ENCODE measurements at regions not wholly inside any gene's neighbourhood (a gene's known extent, or its start where the extent isn't known, plus 50 kb on each side); places are given as distances from the start of the nearest gene placed in this dataset.

GRCh38 chr11:27910186-27910931 is 197.6 kb downstream of the KIF18A start:
- H3K4me1 ChIP-seq (ENCODE audit: insufficient read depth, low read length) = peaks cover 35% of the 10 kb centered on the region
- peak overlapping the region; percentile 64 for H3K27ac ChIP-seq (ENCODE audit: low read depth, low read length)
- no peaks in the 10 kb centered on the region for H3K9me3 ChIP-seq (ENCODE audit: insufficient read depth, low read depth, low read length)
- Mint-ChIP-seq H3K4me3 (ENCODE audit: unreplicated experiment) (peak overlapping the region; percentile 2), H3K9me3 (ENCODE audit: unreplicated experiment) (peaks cover 5% of the 10 kb centered on the region), H3K36me3 (ENCODE audit: low read depth, unreplicated experiment) (no peaks in the 10 kb centered on the region), H3K27me3 (ENCODE audit: low read depth, unreplicated experiment) (no peaks in the 10 kb centered on the region), H3K27ac (ENCODE audit: unreplicated experiment) (peak overlapping the region; percentile 97), H3K4me1 (ENCODE audit: low read depth, unreplicated experiment) (peaks cover 37% of the 10 kb centered on the region)
- peak overlapping the region; percentile 6 for H3K4me3 ChIP-seq (ENCODE audit: insufficient read depth, low read depth, low read length)
- peak; percentile 79 for FAIRE-seq
- H3K27me3 ChIP-seq (ENCODE audit: insufficient read depth, low read length) = no peaks in the 10 kb centered on the region
- no peaks in the 10 kb centered on the region for H3K36me3 ChIP-seq (ENCODE audit: insufficient read depth, low read length)
- H2AFZ ChIP-seq (ENCODE audit: low read depth, low read length) = no peak overlapping the region
- TF ChIP-seq CTCF (IDR thresholded peaks at IDR 0.05; ENCODE audit: insufficient read depth, low read depth, low read length) (no peak), EZH2 (IDR thresholded peaks at IDR 0.05; ENCODE audit: insufficient read depth, low read length) (no peak)
- H3K79me2 ChIP-seq (ENCODE audit: insufficient read depth, low read length) = no peaks in the 10 kb centered on the region
- peak; percentile 72 for DNase-seq (ENCODE audit: low read depth)
- peak overlapping the region; percentile 66 for H3K4me2 ChIP-seq (ENCODE audit: low read length)
- no peaks in the 10 kb centered on the region for H4K20me1 ChIP-seq (ENCODE audit: insufficient read depth, low read length)
- H3K9ac ChIP-seq (ENCODE audit: low read length) = peak overlapping the region; percentile 61

GRCh38 chr11:27909386-27909785 is 198.6 kb downstream of the KIF18A start:
- H3K4me2 ChIP-seq (ENCODE audit: low read length) = no peak overlapping the region
- H3K79me2 ChIP-seq (ENCODE audit: insufficient read depth, low read length) = no peaks in the 10 kb centered on the region
- peak overlapping the region; percentile 35 for H3K27ac ChIP-seq (ENCODE audit: low read depth, low read length)
- Mint-ChIP-seq H3K36me3 (ENCODE audit: low read depth, unreplicated experiment) (no peaks in the 10 kb centered on the region), H3K27me3 (ENCODE audit: low read depth, unreplicated experiment) (no peaks in the 10 kb centered on the region), H3K9me3 (ENCODE audit: unreplicated experiment) (peaks cover 5% of the 10 kb centered on the region), H3K27ac (ENCODE audit: unreplicated experiment) (peak overlapping the region; percentile 27), H3K4me1 (ENCODE audit: low read depth, unreplicated experiment) (peaks cover 39% of the 10 kb centered on the region), H3K4me3 (ENCODE audit: unreplicated experiment) (no peak overlapping the region)
- DNase-seq (ENCODE audit: low read depth) = no peak
- no peak for TF ChIP-seq EZH2 (IDR thresholded peaks at IDR 0.05; ENCODE audit: insufficient read depth, low read length)
- no peak for TF ChIP-seq CTCF (IDR thresholded peaks at IDR 0.05; ENCODE audit: insufficient read depth, low read depth, low read length)
- H3K27me3 ChIP-seq (ENCODE audit: insufficient read depth, low read length) = no peaks in the 10 kb centered on the region
- no peaks in the 10 kb centered on the region for H3K36me3 ChIP-seq (ENCODE audit: insufficient read depth, low read length)
- H3K4me3 ChIP-seq (ENCODE audit: insufficient read depth, low read depth, low read length) = no peak overlapping the region
- no peak overlapping the region for H2AFZ ChIP-seq (ENCODE audit: low read depth, low read length)
- H3K9ac ChIP-seq (ENCODE audit: low read length) = no peak overlapping the region
- H3K4me1 ChIP-seq (ENCODE audit: insufficient read depth, low read length) = peaks cover 37% of the 10 kb centered on the region
- H4K20me1 ChIP-seq (ENCODE audit: insufficient read depth, low read length) = no peaks in the 10 kb centered on the region
- no peaks in the 10 kb centered on the region for H3K9me3 ChIP-seq (ENCODE audit: insufficient read depth, low read depth, low read length)
- no peak for FAIRE-seq

- no peak for TF ChIP-seq EZH2 (IDR thresholded peaks at IDR 0.05; ENCODE audit: insufficient read depth, low read length)
- TF ChIP-seq CTCF (IDR thresholded peaks at IDR 0.05; ENCODE audit: insufficient read depth, low read depth, low read length) = no peak
- Histone ChIP-seq H3K79me2 (ENCODE audit: insufficient read depth, low read length) (no peaks in the 10 kb centered on the region), H3K27ac (ENCODE audit: low read depth, low read length) (no peak overlapping the region), H3K4me1 (ENCODE audit: insufficient read depth, low read length) (peaks cover 36% of the 10 kb centered on the region), H3K4me2 (ENCODE audit: low read length) (no peak overlapping the region), H3K36me3 (ENCODE audit: insufficient read depth, low read length) (no peaks in the 10 kb centered on the region), H4K20me1 (ENCODE audit: insufficient read depth, low read length) (no peaks in the 10 kb centered on the region), H2AFZ (ENCODE audit: low read depth, low read length) (no peak overlapping the region), H3K9ac (ENCODE audit: low read length) (no peak overlapping the region), H3K27me3 (ENCODE audit: insufficient read depth, low read length) (no peaks in the 10 kb centered on the region), H3K9me3 (ENCODE audit: insufficient read depth, low read depth, low read length) (no peaks in the 10 kb centered on the region), H3K4me3 (ENCODE audit: insufficient read depth, low read depth, low read length) (no peak overlapping the region)
- peaks cover 40% of the 10 kb centered on the region for H3K4me1 Mint-ChIP-seq (ENCODE audit: low read depth, unreplicated experiment)
- no peak overlapping the region for H3K27ac Mint-ChIP-seq (ENCODE audit: unreplicated experiment)
- H3K27me3 Mint-ChIP-seq (ENCODE audit: low read depth, unreplicated experiment) = no peaks in the 10 kb centered on the region
- no peak overlapping the region for H3K4me3 Mint-ChIP-seq (ENCODE audit: unreplicated experiment)
- peaks cover 5% of the 10 kb centered on the region for H3K9me3 Mint-ChIP-seq (ENCODE audit: unreplicated experiment)
- FAIRE-seq = no peak
- DNase-seq (ENCODE audit: low read depth) = no peak
- H3K36me3 Mint-ChIP-seq (ENCODE audit: low read depth, unreplicated experiment) = no peaks in the 10 kb centered on the region
Observed at GRCh38 chr11:27908621-27909020, 199.3 kb downstream of the KIF18A start.

Data from astrocyte (in vitro differentiated cells and primary cell).